ENCODE measurements at regions not wholly inside any gene's neighbourhood (a gene's known extent, or its start where the extent isn't known, plus 50 kb on each side); places are given as distances from the start of the nearest gene placed in this dataset.

- intact Hi-C loops (cut with micrococcal nuclease; ENCODE audit: unreplicated experiment): loop anchor here (10.0 kb wide), 1 partner anchor 1472 kb away; no protein-coding TSS in a partner anchor
- H3K4me3 ChIP-seq: no peak overlapping the region
- TF ChIP-seq EZH2 (IDR thresholded peaks at IDR 0.05; ENCODE audit: low read depth) (no peak), CTCF (conservative IDR thresholded peaks at IDR 0.05) (no peak)
- no TSS peak for BruUV-seq (replicated peaks)
- no peaks in the 10 kb centered on the region for H3K9me2 ChIP-seq (ENCODE audit: insufficient read depth)
- ChIA-PET POLR2A (ENCODE audit: unreplicated experiment) (no interaction called here), CTCF (no interaction called here)
- H3K79me2 ChIP-seq (ENCODE audit: low read depth): no peaks in the 10 kb centered on the region
- H3K36me3 ChIP-seq (ENCODE audit: low read depth): no peaks in the 10 kb centered on the region
- no peaks in the 10 kb centered on the region for H3K27me3 ChIP-seq (ENCODE audit: insufficient read depth, low read depth)
- H3K4me2 ChIP-seq: no peak overlapping the region
- no peak overlapping the region for H2AFZ ChIP-seq
- H3F3A ChIP-seq (ENCODE audit: insufficient read depth, low read depth): no peaks in the 10 kb centered on the region
- DNase-seq: no peak
- no peaks in the 10 kb centered on the region for H3K4me1 ChIP-seq (replicated peaks; ENCODE audit: insufficient read depth)
- no peak overlapping the region for H3K27ac ChIP-seq
- H3K9me3 ChIP-seq (ENCODE audit: insufficient read depth, low read depth): no peaks in the 10 kb centered on the region
- H4K20me1 ChIP-seq (ENCODE audit: insufficient read depth): no peaks in the 10 kb centered on the region
Measured at GRCh38 chr13:99652901-99653300, 151.6 kb downstream of the TM9SF2 start.

GRCh38 chr13:99652141-99652540 lies 150.9 kb downstream of the TM9SF2 start:
- intact Hi-C loops (cut with micrococcal nuclease; ENCODE audit: unreplicated experiment): loop anchor here (10.0 kb wide), 1 partner anchor 1473 kb away; no protein-coding TSS in a partner anchor
- CTCF ChIA-PET: no interaction called here
- Histone ChIP-seq H3K9me3 (ENCODE audit: insufficient read depth, low read depth) (no peaks in the 10 kb centered on the region), H3K36me3 (ENCODE audit: low read depth) (no peaks in the 10 kb centered on the region), H3K27me3 (ENCODE audit: insufficient read depth, low read depth) (no peaks in the 10 kb centered on the region), H3K27ac (no peak overlapping the region), H2AFZ (no peak overlapping the region), H3F3A (ENCODE audit: insufficient read depth, low read depth) (no peaks in the 10 kb centered on the region), H3K4me1 (replicated peaks; ENCODE audit: insufficient read depth) (no peaks in the 10 kb centered on the region), H4K20me1 (ENCODE audit: insufficient read depth) (no peaks in the 10 kb centered on the region), H3K9me2 (ENCODE audit: insufficient read depth) (no peaks in the 10 kb centered on the region), H3K79me2 (ENCODE audit: low read depth) (no peaks in the 10 kb centered on the region), H3K4me2 (no peak overlapping the region), H3K4me3 (no peak overlapping the region)
- TF ChIP-seq CTCF (conservative IDR thresholded peaks at IDR 0.05) (no peak), EZH2 (IDR thresholded peaks at IDR 0.05; ENCODE audit: low read depth) (no peak)
- BruUV-seq (replicated peaks): no TSS peak
- no peak for DNase-seq
- POLR2A ChIA-PET (ENCODE audit: unreplicated experiment): no interaction called here

DNA sequence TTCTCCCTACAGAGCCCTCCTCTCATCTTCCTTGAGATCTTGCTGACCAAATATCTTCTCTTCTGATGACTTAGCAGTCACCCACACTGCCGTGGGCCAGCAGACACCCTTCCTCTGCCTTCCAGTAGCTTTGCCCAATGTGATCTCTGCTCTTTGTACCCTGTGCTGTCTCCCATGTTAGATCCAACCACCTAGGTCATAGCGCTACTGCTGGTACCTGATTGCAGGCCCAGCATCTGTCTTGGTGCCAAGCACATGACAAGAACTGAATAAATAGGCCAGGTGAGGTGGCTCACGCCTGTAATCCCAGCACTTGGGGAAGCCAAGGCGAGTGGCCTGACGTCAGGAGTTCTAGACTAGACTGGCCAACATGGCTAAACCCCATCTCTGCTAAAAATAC lies 149.7 kb downstream of the TM9SF2 start:
- no peaks in the 10 kb centered on the region for H4K20me1 ChIP-seq (ENCODE audit: insufficient read depth)
- H3K79me2 ChIP-seq (ENCODE audit: low read depth): no peaks in the 10 kb centered on the region
- CTCF ChIA-PET: interaction anchor here (0.6 kb wide), 1 partner anchor 581 kb away, joined by 3 read pairs; no protein-coding TSS in a partner anchor
- no peak overlapping the region for H3K27ac ChIP-seq
- H3K9me2 ChIP-seq (ENCODE audit: insufficient read depth): no peaks in the 10 kb centered on the region
- no peaks in the 10 kb centered on the region for H3K9me3 ChIP-seq (ENCODE audit: insufficient read depth, low read depth)
- DNase-seq: no peak
- H3K4me1 ChIP-seq (replicated peaks; ENCODE audit: insufficient read depth): no peaks in the 10 kb centered on the region
- no peak overlapping the region for H2AFZ ChIP-seq
- no peaks in the 10 kb centered on the region for H3K36me3 ChIP-seq (ENCODE audit: low read depth)
- no peaks in the 10 kb centered on the region for H3F3A ChIP-seq (ENCODE audit: insufficient read depth, low read depth)
- no peaks in the 10 kb centered on the region for H3K27me3 ChIP-seq (ENCODE audit: insufficient read depth, low read depth)
- no TSS peak for BruUV-seq (replicated peaks)
- POLR2A ChIA-PET (ENCODE audit: unreplicated experiment): no interaction called here
- H3K4me3 ChIP-seq: no peak overlapping the region
- H3K4me2 ChIP-seq: no peak overlapping the region
- TF ChIP-seq CTCF (conservative IDR thresholded peaks at IDR 0.05) (no peak), EZH2 (IDR thresholded peaks at IDR 0.05; ENCODE audit: low read depth) (no peak)
- intact Hi-C loops (cut with micrococcal nuclease; ENCODE audit: unreplicated experiment): loop anchor here (10.0 kb wide), 1 partner anchor 1474 kb away; no protein-coding TSS in a partner anchor
